ENCODE measurements at regions not wholly inside any gene's neighbourhood (a gene's known extent, or its start where the extent isn't known, plus 50 kb on each side); places are given as distances from the start of the nearest gene placed in this dataset.

DNA sequence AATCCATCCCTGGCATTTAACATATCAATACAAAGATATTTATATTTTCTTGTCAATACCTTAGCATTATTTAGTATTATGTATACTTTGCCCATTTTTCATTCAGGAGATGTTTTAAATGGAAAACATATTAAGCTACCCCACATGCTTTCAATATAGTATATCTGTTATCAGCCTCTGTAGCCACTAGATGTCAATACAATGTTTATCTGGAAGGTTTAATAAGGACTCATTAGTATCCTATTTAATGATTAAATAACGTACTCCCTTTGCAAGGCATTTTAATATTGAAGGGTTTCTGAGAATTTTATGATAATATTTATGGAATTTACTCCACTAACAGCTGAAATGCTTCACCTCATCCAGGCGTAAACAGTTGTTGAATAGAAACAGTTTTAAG lies 329.5 kb upstream of the ADGRL2 start:
- no peaks in the 10 kb centered on the region for H3K36me3 ChIP-seq
- H3K27ac ChIP-seq = no peak overlapping the region
- no peaks in the 10 kb centered on the region for H3K27me3 ChIP-seq (replicated peaks; ENCODE audit: insufficient read depth)
- intact Hi-C loops (cut with DNase I) = no loop called here
- TF ChIP-seq POLR2AphosphoS5 (IDR thresholded peaks at IDR 0.05) (no peak), POLR2A (IDR thresholded peaks at IDR 0.05) (no peak)
- TF ChIP-seq, protein P1, sequence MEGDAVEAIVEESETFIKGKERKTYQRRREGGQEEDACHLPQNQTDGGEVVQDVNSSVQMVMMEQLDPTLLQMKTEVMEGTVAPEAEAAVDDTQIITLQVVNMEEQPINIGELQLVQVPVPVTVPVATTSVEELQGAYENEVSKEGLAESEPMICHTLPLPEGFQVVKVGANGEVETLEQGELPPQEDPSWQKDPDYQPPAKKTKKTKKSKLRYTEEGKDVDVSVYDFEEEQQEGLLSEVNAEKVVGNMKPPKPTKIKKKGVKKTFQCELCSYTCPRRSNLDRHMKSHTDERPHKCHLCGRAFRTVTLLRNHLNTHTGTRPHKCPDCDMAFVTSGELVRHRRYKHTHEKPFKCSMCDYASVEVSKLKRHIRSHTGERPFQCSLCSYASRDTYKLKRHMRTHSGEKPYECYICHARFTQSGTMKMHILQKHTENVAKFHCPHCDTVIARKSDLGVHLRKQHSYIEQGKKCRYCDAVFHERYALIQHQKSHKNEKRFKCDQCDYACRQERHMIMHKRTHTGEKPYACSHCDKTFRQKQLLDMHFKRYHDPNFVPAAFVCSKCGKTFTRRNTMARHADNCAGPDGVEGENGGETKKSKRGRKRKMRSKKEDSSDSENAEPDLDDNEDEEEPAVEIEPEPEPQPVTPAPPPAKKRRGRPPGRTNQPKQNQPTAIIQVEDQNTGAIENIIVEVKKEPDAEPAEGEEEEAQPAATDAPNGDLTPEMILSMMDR (IDR thresholded peaks at IDR 0.05) = no peak
- H3K9me3 ChIP-seq = no peaks in the 10 kb centered on the region
- no peak overlapping the region for H3K4me3 ChIP-seq
- no peak for DNase-seq (ENCODE audit: low spot score)
- WGBS = 71% methylated on average over 2 of the region's 2 CpGs
- no peaks in the 10 kb centered on the region for H3K4me1 ChIP-seq (replicated peaks)

DNA sequence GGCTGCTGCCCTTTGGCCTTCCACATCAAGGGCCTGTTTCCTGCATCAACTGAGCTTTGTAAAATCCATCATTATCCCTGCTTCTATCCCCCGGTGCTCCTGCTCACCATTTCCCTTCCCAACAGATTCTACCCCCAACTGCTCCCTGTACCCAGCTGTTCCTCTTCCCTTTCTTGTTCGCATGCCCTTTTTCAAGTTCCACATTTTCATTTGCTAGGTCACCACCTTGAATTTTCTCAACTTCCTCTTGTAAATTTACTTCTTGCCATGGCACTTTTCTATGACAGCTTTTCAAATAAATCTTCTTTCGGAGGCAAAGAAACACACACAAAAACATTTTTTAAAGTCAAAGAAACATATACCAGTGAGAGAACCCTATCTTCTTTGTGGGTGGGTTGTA lies 330.5 kb upstream of the ADGRL2 start:
- WGBS = 85% methylated on average over 3 of the region's 3 CpGs
- H3K4me3 ChIP-seq = no peak overlapping the region
- H3K36me3 ChIP-seq = no peaks in the 10 kb centered on the region
- no peak for DNase-seq (ENCODE audit: low spot score)
- H3K27ac ChIP-seq = no peak overlapping the region
- no peaks in the 10 kb centered on the region for H3K4me1 ChIP-seq (replicated peaks)
- no peak for TF ChIP-seq POLR2AphosphoS5 (IDR thresholded peaks at IDR 0.05)
- TF ChIP-seq POLR2A (IDR thresholded peaks at IDR 0.05) = no peak
- TF ChIP-seq, protein P1 (IDR thresholded peaks at IDR 0.05) = no peak
- H3K27me3 ChIP-seq (replicated peaks; ENCODE audit: insufficient read depth) = no peaks in the 10 kb centered on the region
- intact Hi-C loops (cut with DNase I) = no loop called here
- H3K9me3 ChIP-seq = no peaks in the 10 kb centered on the region

DNA sequence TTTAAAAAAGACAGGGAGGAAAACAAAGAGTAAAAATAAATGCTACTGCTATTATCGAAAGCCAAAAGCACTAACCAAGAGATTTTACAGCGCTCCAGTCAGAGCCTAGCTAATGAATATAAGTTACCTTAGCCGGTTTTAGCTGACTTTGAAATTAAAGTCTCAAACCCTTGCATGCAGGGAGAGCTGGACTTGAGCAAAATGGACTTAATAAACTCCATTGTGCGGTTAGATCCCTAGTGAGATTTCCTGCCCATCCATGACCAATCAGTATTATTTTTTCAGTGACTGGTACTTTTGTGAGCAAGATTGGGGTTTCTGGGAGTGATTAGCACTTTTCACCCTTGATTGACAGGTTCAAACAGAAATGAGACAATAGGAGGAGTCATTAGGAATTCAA lies 333.4 kb upstream of the ADGRL2 start:
- 93% methylated on average over 4 of the region's 4 CpGs for WGBS
- TF ChIP-seq POLR2A (IDR thresholded peaks at IDR 0.05) (no peak), POLR2AphosphoS5 (IDR thresholded peaks at IDR 0.05) (no peak)
- TF ChIP-seq, protein P1 (IDR thresholded peaks at IDR 0.05) = no peak
- Histone ChIP-seq H3K4me3 (no peak overlapping the region), H3K4me1 (replicated peaks) (no peaks in the 10 kb centered on the region), H3K27me3 (replicated peaks; ENCODE audit: insufficient read depth) (no peaks in the 10 kb centered on the region), H3K27ac (no peak overlapping the region), H3K36me3 (no peaks in the 10 kb centered on the region), H3K9me3 (no peaks in the 10 kb centered on the region)
- no peak for DNase-seq (ENCODE audit: low spot score)
- intact Hi-C loops (cut with DNase I) = no loop called here

DNA sequence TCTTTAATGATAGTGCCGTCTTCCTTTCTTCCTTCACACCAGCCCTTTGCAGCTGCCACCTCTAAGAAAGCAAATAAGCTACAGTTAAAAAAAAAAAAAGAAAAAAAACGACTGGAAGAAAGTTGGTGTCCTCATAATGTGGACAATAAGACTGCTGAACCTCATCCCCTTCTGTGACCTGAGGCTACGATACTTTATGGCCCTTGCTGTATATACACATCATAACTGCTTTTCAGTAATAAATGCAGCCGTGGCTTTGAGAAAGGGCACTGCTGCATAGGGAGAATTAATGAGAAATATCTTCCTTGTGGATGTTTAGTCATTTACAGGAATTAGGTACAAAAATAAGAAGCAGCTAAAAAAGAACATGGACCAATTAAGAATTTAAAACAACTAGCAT lies 333.8 kb upstream of the ADGRL2 start:
- Histone ChIP-seq H3K36me3 (no peaks in the 10 kb centered on the region), H3K9me3 (no peaks in the 10 kb centered on the region), H3K27ac (no peak overlapping the region), H3K4me1 (replicated peaks) (no peaks in the 10 kb centered on the region), H3K4me3 (no peak overlapping the region), H3K27me3 (replicated peaks; ENCODE audit: insufficient read depth) (no peaks in the 10 kb centered on the region)
- intact Hi-C loops (cut with DNase I) = no loop called here
- no peak for TF ChIP-seq POLR2A (IDR thresholded peaks at IDR 0.05)
- WGBS = 73% methylated on average over 4 of the region's 4 CpGs
- DNase-seq (ENCODE audit: low spot score) = no peak

DNA sequence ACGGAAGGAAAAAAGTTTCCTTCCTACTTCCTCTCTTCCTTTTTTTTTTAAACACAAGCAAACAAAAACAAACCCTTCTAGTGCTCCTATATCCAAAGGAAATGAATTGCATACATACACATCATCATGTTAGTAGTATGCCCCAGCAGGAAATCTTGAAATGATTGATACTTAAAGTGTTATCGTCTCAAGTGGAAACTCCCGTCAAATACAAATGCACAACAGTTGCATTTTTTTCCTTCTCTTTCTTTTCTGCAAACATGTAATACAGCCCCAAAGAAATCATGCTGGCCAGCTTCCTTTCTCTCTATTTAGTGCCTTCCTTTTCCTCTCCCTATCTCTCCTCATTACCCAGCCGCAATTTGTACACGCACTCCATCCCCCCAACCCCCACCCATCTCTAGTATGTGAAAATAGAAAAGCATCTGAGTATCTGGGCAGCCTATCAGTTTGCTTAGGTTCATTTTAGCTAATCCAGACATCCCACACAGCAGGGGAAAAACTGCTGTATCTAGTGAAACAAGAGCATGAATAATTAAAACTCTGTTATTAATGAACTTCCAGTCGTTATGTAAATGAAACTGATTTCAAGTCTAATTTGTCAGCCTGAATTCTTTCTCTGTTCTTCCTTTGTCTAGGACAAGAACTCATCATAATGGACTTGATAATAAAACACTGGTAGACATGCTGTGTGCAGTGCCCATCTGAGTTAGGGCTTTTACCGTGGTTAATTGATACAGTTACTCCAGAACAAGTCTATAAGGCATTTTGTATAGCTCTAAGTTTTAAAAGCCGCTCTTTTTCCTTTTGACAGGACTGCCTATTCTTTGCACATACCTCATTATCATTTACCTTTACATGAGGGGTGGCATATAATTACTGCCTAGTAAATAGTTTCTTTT lies 336.5 kb upstream of the ADGRL2 start:
- Histone ChIP-seq H3K36me3 (no peaks in the 10 kb centered on the region), H3K9me3 (no peaks in the 10 kb centered on the region), H3K27me3 (replicated peaks; ENCODE audit: insufficient read depth) (no peaks in the 10 kb centered on the region), H3K27ac (no peak overlapping the region), H3K4me3 (no peak overlapping the region), H3K4me1 (replicated peaks) (no peaks in the 10 kb centered on the region)
- WGBS = 85% methylated on average over 8 of the region's 8 CpGs
- TF ChIP-seq, protein P1 (IDR thresholded peaks at IDR 0.05) = no peak
- TF ChIP-seq POLR2A (IDR thresholded peaks at IDR 0.05) = no peak
- TF ChIP-seq POLR2AphosphoS5 (IDR thresholded peaks at IDR 0.05) = no peak
- intact Hi-C loops (cut with DNase I) = no loop called here
- no peak for DNase-seq (ENCODE audit: low spot score)

Measured in prostate gland (tissue), 2 donors.